Activated T-helper 1 cell treated with Interleukin-2 at 50 U/mL for 16 hours (primary cell): ENCODE measurements at regions not wholly inside any gene's neighbourhood (a gene's known extent, or its start where the extent isn't known, plus 50 kb on each side); places are given as distances from the start of the nearest gene placed in this dataset.

Experiments
- DNase-seq: peaks from one replicate; pipeline ENCODE4 v3.0.0-alpha.2; 2020; ENCODE audit warnings: low read depth

GRCh38 chr15:97623091-97623661 lies 337.3 kb upstream of the ARRDC4 start:
- DNase-seq = no peak

GRCh38 chr15:97627634-97628033 lies 332.9 kb upstream of the ARRDC4 start:
- DNase-seq = no peak

GRCh38 chr15:97645758-97646157 lies 314.7 kb upstream of the ARRDC4 start:
- no peak for DNase-seq

- DNase-seq = no peak
Measured at GRCh38 chr15:97648728-97649127, 311.8 kb upstream of the ARRDC4 start.

GRCh38 chr15:97652041-97652440 lies 308.5 kb upstream of the ARRDC4 start:
- no peak for DNase-seq

- no peak for DNase-seq
Measured at GRCh38 chr15:97652700-97653167, 307.8 kb upstream of the ARRDC4 start.

GRCh38 chr15:97653896-97654295 lies 306.6 kb upstream of the ARRDC4 start:
- no peak for DNase-seq

- no peak for DNase-seq
Measured at GRCh38 chr15:97654481-97655076, 305.9 kb upstream of the ARRDC4 start.

- no peak for DNase-seq
Measured at GRCh38 chr15:97661796-97662195, 298.7 kb upstream of the ARRDC4 start.

GRCh38 chr15:97672586-97672985 lies 287.9 kb upstream of the ARRDC4 start:
- no peak for DNase-seq

- no peak for DNase-seq
Measured at GRCh38 chr15:97678656-97679055, 281.8 kb upstream of the ARRDC4 start.

- DNase-seq = no peak
Measured at GRCh38 chr15:97679106-97679688, 281.3 kb upstream of the ARRDC4 start.

GRCh38 chr15:97680606-97681220 lies 279.8 kb upstream of the ARRDC4 start:
- DNase-seq = no peak

GRCh38 chr15:97683831-97684230 lies 276.7 kb upstream of the ARRDC4 start:
- no peak for DNase-seq

- DNase-seq = no peak
Measured at GRCh38 chr15:97684249-97684648, 276.3 kb upstream of the ARRDC4 start.

GRCh38 chr15:97686324-97686723 lies 274.2 kb upstream of the ARRDC4 start:
- no peak for DNase-seq

- DNase-seq = no peak
Measured at GRCh38 chr15:97687654-97688053, 272.8 kb upstream of the ARRDC4 start.

- no peak for DNase-seq
Measured at GRCh38 chr15:97688177-97688576, 272.3 kb upstream of the ARRDC4 start.

GRCh38 chr15:97688886-97689285 lies 271.6 kb upstream of the ARRDC4 start:
- no peak for DNase-seq

- DNase-seq = no peak
Measured at GRCh38 chr15:97691078-97691477, 269.4 kb upstream of the ARRDC4 start.

GRCh38 chr15:97691799-97692198 lies 268.7 kb upstream of the ARRDC4 start:
- DNase-seq = no peak

- no peak for DNase-seq
Measured at GRCh38 chr15:97692301-97693015, 268.0 kb upstream of the ARRDC4 start.

GRCh38 chr15:97694456-97694855 lies 266.0 kb upstream of the ARRDC4 start:
- DNase-seq = no peak
